HAP-1 (cell line): ENCODE measurements at regions not wholly inside any gene's neighbourhood (a gene's known extent, or its start where the extent isn't known, plus 50 kb on each side); places are given as distances from the start of the nearest gene placed in this dataset.

Source experiments
- DNase-seq, 2 experiments: peaks; one replicate each; pipeline ENCODE4 v3.0.0-alpha.2; 2016 to 2020; ENCODE audit warnings: low spot score in 2 of 2
- H3K27me3 ChIP-seq: fragments of 250-450 bp; sonication (Bioruptor Pico); 2 replicates; pipeline ENCODE4 v1.5.1; 2020; ENCODE audit warnings: low read depth, mild to moderate bottlenecking, moderate library complexity
- H3K36me3 ChIP-seq: fragments of 250-450 bp; sonication (Bioruptor Pico); replicated peaks from 2 replicates; pipeline ENCODE4 v1.5.1; 2020; ENCODE audit warnings: mild to moderate bottlenecking
- H3K4me1 ChIP-seq: fragments of 250-450 bp; sonication (Bioruptor Pico); 2 replicates; pipeline ENCODE4 v1.5.1; 2020; ENCODE audit warnings: mild to moderate bottlenecking
- H3K4me3 ChIP-seq: fragments of 250-450 bp; sonication (Bioruptor Pico); 2 replicates; pipeline ENCODE4 v1.5.1; 2020; ENCODE audit warnings: mild to moderate bottlenecking, moderate library complexity
- H3K9me3 ChIP-seq: fragments of 250-450 bp; sonication (Bioruptor Pico); 2 replicates; pipeline ENCODE4 v1.5.1; 2020; ENCODE audit warnings: mild to moderate bottlenecking, moderate library complexity
- in situ Hi-C: fragments of 300-500 bp; cut with MboI; formaldehyde crosslinking; loops from 3 replicates; pipeline ENCODE4 v1.14.3; 2020; ENCODE audit warnings: low sequenced_read_pairs, inconsistent platforms, mixed read lengths

DNA sequence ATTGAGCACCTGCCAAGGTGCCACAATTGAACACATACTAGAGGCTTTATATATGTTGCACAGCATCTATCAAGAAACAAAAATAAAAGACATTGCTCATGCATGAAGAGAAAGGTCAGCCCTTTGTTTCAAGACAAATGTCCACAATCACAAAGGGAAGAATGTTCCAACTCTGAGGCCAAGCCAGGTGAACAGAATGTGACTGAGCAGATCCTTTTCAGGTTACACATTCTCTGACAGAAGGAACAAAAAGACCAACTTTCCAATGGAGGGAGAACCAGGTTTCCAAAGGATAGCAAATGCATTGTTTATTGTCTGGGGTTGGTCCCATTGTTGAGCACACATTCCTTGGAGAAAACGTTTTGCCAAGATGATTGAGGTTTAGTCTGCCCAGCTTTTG, 50.2 kb upstream of the FAM174B start:
- peak in 1 of 2 experiments; percentile 19 for DNase-seq
- Histone ChIP-seq H3K4me1 (peaks cover 12% of the 10 kb centered on the region), H3K36me3 (no peaks in the 10 kb centered on the region), H3K9me3 (no peaks in the 10 kb centered on the region), H3K27me3 (no peaks in the 10 kb centered on the region), H3K4me3 (no peak overlapping the region)
- in situ Hi-C loops = loop anchor here (10.0 to 25.0 kb wide), 2 partner anchors 193 to 611 kb away; no protein-coding TSS in a partner anchor

GRCh38 chr15:92706201-92706600, 50.6 kb upstream of the FAM174B start:
- no peak for DNase-seq
- Histone ChIP-seq H3K36me3 (no peaks in the 10 kb centered on the region), H3K4me1 (peaks cover 12% of the 10 kb centered on the region), H3K4me3 (no peak overlapping the region), H3K9me3 (no peaks in the 10 kb centered on the region), H3K27me3 (no peaks in the 10 kb centered on the region)
- in situ Hi-C loops = loop anchor here (10.0 to 25.0 kb wide), 2 partner anchors 194 to 611 kb away; no protein-coding TSS in a partner anchor

DNA sequence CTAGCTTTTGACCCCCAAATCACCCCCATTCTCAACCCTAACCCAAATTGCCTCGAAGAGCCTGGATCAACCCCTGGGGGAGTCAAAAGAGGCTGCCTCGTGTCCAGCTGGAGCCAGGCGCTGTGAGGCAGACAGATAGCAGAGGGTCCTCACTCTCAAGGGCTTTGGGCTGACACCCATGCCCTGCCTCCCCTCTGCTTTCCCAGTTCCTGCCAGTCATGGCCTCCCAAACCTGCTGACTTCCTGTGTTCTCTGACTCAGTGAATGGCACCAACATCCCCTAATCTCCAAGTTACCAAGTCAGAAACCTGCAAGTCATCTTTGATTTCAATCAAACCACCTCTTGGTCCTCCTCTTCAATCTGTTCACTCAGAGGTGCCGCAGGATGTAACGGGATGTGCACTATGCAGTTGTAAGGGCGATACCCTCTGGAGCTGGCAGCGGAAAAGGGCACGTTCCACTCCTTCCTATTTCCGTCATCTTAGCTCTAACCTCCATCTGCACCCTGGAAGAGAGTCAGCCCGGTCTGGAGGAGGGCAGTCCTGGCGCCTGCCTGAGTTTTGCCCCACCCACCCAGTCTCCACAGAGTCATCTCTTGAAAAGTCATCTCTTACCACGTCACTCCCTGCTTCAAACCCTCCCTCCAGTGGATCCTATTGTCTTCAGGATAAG, 52.4 kb upstream of the FAM174B start:
- no peaks in the 10 kb centered on the region for H3K36me3 ChIP-seq
- H3K4me3 ChIP-seq = no peak overlapping the region
- no peaks in the 10 kb centered on the region for H3K27me3 ChIP-seq
- in situ Hi-C loops = loop anchor here (10.0 to 25.0 kb wide), 2 partner anchors 196 to 613 kb away; no protein-coding TSS in a partner anchor
- no peak for DNase-seq
- H3K4me1 ChIP-seq = peaks cover 12% of the 10 kb centered on the region
- no peaks in the 10 kb centered on the region for H3K9me3 ChIP-seq

GRCh38 chr15:92708635-92709034, 53.1 kb upstream of the FAM174B start:
- DNase-seq = no peak
- in situ Hi-C loops = loop anchor here (10.0 to 25.0 kb wide), 2 partner anchors 196 to 614 kb away; no protein-coding TSS in a partner anchor
- no peaks in the 10 kb centered on the region for H3K36me3 ChIP-seq
- H3K4me3 ChIP-seq = no peak overlapping the region
- H3K27me3 ChIP-seq = no peaks in the 10 kb centered on the region
- peaks cover 12% of the 10 kb centered on the region for H3K4me1 ChIP-seq
- H3K9me3 ChIP-seq = no peaks in the 10 kb centered on the region

DNA sequence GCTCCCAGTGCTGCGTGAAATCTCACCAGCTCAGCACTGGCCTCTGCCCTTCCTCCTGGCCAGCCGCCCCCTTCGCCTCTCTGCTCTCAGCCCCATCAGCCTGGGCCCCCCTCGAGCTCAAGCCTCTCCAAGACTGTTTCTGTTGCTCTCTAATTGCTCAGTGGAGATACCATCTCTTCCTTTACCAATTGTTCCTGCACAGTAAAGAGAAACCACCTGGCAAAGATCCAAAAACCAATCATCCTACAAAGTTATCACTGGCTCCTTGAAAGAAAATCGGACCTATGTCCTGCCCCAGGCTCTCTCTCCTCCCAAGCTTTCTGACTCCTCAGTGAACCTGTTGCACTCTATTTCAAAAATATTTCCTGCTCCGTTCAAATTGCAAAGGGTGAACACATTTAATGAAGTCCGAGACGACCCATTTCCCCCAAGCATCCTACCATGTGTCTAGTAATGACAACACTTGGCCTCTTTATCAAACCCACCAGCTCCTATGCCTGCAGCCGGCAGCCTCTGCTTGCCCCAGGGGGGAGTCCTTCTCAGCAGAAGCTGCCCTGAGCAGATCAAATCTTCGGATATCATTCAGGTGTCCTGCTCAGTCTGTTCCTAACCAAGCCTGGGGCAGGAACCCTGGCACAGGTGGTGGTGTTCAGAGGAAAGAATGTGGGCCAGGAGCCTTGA, 53.7 kb upstream of the FAM174B start:
- in situ Hi-C loops = loop anchor here (10.0 to 25.0 kb wide), 2 partner anchors 197 to 614 kb away; no protein-coding TSS in a partner anchor
- Histone ChIP-seq H3K4me1 (peaks cover 18% of the 10 kb centered on the region), H3K4me3 (no peak overlapping the region), H3K9me3 (no peaks in the 10 kb centered on the region), H3K27me3 (no peaks in the 10 kb centered on the region), H3K36me3 (no peaks in the 10 kb centered on the region)
- no peak for DNase-seq

DNA sequence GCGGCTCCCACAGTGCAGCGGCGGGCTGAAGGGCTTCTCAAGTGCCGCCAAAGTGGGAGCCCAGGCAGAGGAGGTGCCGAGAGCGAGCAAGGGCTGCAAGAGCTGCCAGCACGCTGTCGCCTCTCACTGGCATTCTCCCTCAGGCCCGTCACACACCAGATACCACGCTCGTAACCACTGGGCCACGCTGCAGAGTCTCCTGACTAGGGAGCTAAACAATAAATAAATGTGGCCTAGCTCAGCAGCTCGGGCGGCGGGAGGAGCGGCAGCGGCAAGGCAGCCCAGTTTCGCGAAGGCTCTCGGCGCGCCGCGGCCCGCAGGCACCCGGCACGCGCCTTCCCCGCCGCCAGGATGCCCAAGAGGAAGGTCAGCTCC, 55.9 kb upstream of the FAM174B start:
- H3K27me3 ChIP-seq = no peaks in the 10 kb centered on the region
- peaks cover 14% of the 10 kb centered on the region; the same call in 1 of the 2 replicates for H3K4me1 ChIP-seq
- no peak overlapping the region for H3K4me3 ChIP-seq
- no peaks in the 10 kb centered on the region for H3K36me3 ChIP-seq
- DNase-seq = no peak
- H3K9me3 ChIP-seq = no peaks in the 10 kb centered on the region
- in situ Hi-C loops = loop anchor here (10.0 to 25.0 kb wide), 2 partner anchors 199 to 317 kb away; partner anchors contain the start of gene ST8SIA2

GRCh38 chr15:92714077-92714476, 58.5 kb upstream of the FAM174B start:
- Histone ChIP-seq H3K4me3 (peak overlapping the region; percentile 40), H3K27me3 (no peaks in the 10 kb centered on the region), H3K36me3 (no peaks in the 10 kb centered on the region), H3K9me3 (no peaks in the 10 kb centered on the region), H3K4me1 (peaks cover 8% of the 10 kb centered on the region; the same call in 1 of the 2 replicates)
- DNase-seq = peak; percentile 69 to 74
- in situ Hi-C loops = loop anchor here (10.0 to 25.0 kb wide), 2 partner anchors 202 to 319 kb away; partner anchors contain the start of gene ST8SIA2

DNA sequence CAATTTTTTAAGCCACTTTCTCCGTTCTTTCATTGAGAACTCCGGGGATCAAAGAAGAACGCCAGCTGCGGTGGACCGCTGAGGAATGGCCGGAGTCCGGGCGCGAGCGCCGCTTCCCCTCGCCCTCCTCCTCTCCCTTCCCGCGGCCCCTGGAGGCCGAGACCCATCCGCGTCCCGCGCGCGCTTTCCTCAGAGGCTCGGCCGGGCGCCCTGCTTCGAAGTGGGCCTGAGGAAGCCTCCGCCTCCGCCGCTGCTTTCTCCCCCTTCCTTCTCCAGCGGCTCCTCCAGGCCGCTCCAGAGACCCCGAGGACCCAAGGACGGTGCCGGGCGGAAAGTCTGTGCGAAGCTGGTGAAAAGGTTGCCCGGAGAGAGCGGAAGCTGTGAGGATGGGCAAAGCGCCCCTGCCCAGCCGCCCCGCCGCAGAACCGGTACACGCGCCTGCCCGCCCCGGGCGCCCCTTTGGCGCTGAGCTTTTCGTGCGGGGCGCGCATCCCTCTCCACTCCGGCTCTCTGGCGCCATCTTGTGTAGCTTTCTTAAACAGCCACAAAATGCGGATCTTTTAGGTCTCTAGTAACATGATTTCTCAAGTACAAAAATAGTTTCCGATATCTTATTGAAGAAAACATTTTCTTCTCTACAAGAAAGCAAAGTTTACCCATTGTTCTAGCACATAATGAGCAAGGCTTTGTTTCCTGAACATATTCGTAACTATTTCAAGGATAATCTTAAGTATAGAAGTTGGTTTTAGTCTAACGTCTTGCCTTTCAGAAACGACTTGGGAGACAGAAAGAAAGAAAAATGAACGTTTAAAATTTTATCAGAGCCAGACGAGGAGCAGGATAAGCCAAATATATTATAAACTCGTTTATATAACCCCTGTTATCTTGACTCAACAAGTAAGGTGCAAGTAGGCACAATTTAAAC, 59.2 kb upstream of the FAM174B start:
- Histone ChIP-seq H3K36me3 (no peaks in the 10 kb centered on the region), H3K4me3 (peak overlapping the region; percentile 40), H3K27me3 (no peaks in the 10 kb centered on the region), H3K9me3 (no peaks in the 10 kb centered on the region), H3K4me1 (peaks cover 8% of the 10 kb centered on the region; the same call in 1 of the 2 replicates)
- peak; percentile 69 to 90 for DNase-seq
- in situ Hi-C loops = loop anchor here (10.0 to 25.0 kb wide), 2 partner anchors 202 to 320 kb away; partner anchors contain the start of gene ST8SIA2

- in situ Hi-C loops = loop anchor here (10.0 to 25.0 kb wide), 2 partner anchors 203 to 321 kb away; partner anchors contain the start of gene ST8SIA2
- Histone ChIP-seq H3K4me1 (peaks cover 8% of the 10 kb centered on the region; the same call in 1 of the 2 replicates), H3K4me3 (no peak overlapping the region), H3K36me3 (no peaks in the 10 kb centered on the region), H3K27me3 (no peaks in the 10 kb centered on the region), H3K9me3 (no peaks in the 10 kb centered on the region)
- peak in 1 of 2 experiments; percentile 43 for DNase-seq
Observed at GRCh38 chr15:92715758-92716157, 60.2 kb upstream of the FAM174B start.

DNA sequence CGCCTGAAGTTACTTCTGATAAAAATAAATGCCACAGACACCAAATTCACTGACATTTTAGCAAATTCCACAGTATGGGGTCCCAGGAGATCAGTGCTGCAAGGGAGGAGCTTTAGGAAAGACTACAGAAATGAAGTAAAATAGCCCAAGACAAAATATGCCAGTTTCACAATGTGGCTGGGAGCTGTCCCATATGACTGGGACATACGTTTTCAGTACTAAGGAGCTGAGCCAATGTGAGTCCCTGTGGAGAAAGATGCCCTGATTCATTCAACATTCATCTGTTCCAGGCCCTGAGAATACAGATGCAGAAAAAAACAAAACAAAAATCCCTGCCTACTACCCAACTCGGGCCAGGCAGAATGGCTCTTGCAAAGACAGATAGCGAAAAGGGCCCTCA, 63.4 kb upstream of the FAM174B start:
- no peaks in the 10 kb centered on the region for H3K27me3 ChIP-seq
- no peak for DNase-seq
- no peaks in the 10 kb centered on the region for H3K9me3 ChIP-seq
- H3K36me3 ChIP-seq = 0 out of 2 replicates have a peak, but pooled peaks cover 3% of the 10 kb centered on the region
- in situ Hi-C loops = loop anchor here (10.0 to 25.0 kb wide), 2 partner anchors 207 to 324 kb away; partner anchors contain the start of gene ST8SIA2
- no peak overlapping the region for H3K4me3 ChIP-seq
- peaks cover 4% of the 10 kb centered on the region; the same call in 1 of the 2 replicates for H3K4me1 ChIP-seq

DNA sequence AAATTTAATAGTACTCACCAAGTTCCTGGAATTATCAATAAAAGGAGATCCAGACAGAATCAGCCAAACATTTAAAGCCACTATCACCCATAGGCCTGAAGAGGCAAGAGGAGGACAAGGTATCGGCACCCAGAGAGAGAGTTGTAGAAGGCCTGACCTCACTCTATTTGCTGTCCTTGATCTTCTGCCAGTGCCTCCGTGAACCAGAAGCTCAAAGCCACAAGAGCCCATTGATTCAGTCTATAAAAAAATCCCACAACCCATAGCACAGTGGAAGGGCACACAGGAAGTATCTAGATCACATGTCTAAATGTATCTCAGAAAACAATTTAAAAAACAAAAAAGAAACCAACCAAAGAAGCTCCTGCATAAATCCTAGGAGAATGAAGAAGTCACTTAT, 68.6 kb upstream of the FAM174B start:
- no peak overlapping the region for H3K4me3 ChIP-seq
- peaks cover 16% of the 10 kb centered on the region for H3K4me1 ChIP-seq
- H3K36me3 ChIP-seq = 0 out of 2 replicates have a peak, but pooled peaks cover 3% of the 10 kb centered on the region
- DNase-seq = no peak
- H3K27me3 ChIP-seq = no peaks in the 10 kb centered on the region
- no peaks in the 10 kb centered on the region for H3K9me3 ChIP-seq
- in situ Hi-C loops = loop anchor here (25.0 kb wide), 1 partner anchor 212 kb away; no protein-coding TSS in a partner anchor

- Histone ChIP-seq H3K36me3 (0 out of 2 replicates have a peak, but pooled peaks cover 3% of the 10 kb centered on the region), H3K4me1 (peaks cover 16% of the 10 kb centered on the region), H3K9me3 (no peaks in the 10 kb centered on the region), H3K27me3 (no peaks in the 10 kb centered on the region), H3K4me3 (no peak overlapping the region)
- in situ Hi-C loops = no loop called here
- DNase-seq = peak in 1 of 2 experiments; percentile 72
Observed at GRCh38 chr15:92725171-92725570, 69.6 kb upstream of the FAM174B start.

GRCh38 chr15:92728266-92728665, 72.7 kb upstream of the FAM174B start:
- in situ Hi-C loops = no loop called here
- Histone ChIP-seq H3K9me3 (no peaks in the 10 kb centered on the region), H3K4me3 (no peak overlapping the region), H3K27me3 (no peaks in the 10 kb centered on the region), H3K36me3 (0 out of 2 replicates have a peak, but pooled peaks cover under 1% of the 10 kb centered on the region), H3K4me1 (peaks cover 17% of the 10 kb centered on the region)
- DNase-seq = no peak
